ENCODE measurements at regions not wholly inside any gene's neighbourhood (a gene's known extent, or its start where the extent isn't known, plus 50 kb on each side); places are given as distances from the start of the nearest gene placed in this dataset.
"Not testable (repeated sequence)": the region's sequence is repeated elsewhere in the genome, so short reads cannot be mapped to it uniquely, and the experiment has no call there.

DNA sequence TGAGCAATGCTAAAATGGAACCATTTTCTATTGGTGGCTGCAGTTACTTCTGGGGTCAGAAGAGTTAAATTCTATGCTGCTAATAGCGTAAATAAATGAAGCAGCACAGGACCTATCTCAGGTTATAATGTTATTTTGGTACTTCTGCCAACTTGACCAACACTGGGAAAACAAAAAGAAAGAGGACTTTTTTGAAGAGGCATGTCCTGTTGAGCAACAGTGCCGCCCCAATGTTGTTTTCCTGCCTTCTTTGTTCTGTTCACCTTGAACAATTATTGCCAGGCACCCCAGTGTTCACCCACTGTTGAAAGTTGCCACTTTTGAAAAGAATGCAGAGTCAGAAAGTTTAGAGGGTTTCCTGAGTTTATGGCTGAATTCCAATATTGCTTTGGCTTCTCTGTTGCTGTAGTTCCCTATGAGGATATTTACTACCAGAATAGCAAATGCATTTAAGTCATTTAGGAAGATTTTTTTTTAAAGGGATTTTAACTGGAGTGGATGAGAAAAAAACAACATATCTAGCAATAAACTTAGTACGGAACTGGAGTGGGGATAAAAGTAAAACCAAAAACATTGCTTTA lies 679.0 kb upstream of the DPPA4 start:
- DNase-seq: no peak

- DNase-seq: no peak
Observed at GRCh38 chr3:110017304-110017703, 680.0 kb upstream of the DPPA4 start.

DNA sequence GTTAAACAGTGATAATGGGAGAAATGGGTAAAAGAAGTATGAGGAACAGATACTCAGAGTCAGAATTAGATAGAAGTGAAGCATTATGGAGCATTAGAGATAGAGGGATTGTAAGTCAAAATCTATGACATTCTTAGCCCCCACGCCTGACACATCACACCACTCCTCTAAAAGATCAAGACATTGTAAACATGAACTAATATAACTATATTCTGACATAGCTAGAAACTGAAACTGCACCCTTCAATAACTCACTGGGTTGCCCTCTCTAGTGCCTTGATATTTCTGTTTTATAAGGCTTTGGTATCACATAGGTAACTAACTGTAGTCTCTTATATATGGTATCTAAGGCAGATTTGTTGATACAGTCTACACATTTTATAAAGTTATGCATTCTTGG lies 684.3 kb upstream of the DPPA4 start:
- no peak for DNase-seq

DNA sequence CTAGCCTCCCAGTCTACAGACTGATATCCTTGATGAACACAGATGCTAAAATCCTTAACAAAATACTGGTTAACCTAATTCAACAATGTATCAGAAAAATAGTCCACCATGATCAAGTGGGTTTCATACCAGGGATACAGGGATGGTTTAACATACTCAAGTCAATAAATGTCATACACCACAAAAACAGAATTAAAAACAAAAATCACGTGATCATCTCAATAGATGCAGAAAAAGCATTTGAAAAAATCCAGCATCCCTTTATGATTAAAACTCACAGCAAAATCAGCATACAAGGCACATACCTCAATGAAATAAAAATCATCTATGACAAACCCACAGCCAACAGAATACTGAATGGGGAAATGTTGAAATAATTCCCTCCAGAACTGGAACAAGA lies 685.7 kb upstream of the DPPA4 start:
- DNase-seq: not testable (repeated sequence)

- no peak for DNase-seq
Observed at GRCh38 chr3:110026421-110026820, 689.1 kb upstream of the DPPA4 start.

GRCh38 chr3:110027446-110028080 lies 690.2 kb upstream of the DPPA4 start:
- DNase-seq: no peak

GRCh38 chr3:110031975-110032374 lies 694.6 kb upstream of the DPPA4 start:
- DNase-seq: no peak

DNA sequence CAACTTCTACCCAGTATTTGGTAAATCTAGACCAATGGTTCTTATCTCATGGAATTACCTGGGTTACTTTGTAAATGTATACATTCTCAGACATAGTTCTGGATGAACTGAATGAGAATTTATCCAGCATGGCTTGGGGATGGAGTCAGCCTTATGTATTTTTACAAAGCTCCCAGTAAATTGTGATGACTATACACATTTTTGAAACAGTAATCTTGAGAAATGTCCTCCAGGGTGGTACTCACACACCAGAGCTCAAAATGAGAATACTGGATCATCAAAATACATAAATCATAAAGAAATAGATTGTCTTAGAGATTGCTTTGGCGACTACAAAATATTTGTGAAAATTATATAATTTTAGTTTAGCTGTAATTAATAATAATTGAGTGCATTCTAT lies 722.1 kb upstream of the DPPA4 start:
- no peak for DNase-seq

- DNase-seq: no peak
Observed at GRCh38 chr3:110062716-110063115, 725.4 kb upstream of the DPPA4 start.

GRCh38 chr3:110063178-110063577 lies 725.8 kb upstream of the DPPA4 start:
- no peak for DNase-seq

GRCh38 chr3:110066206-110066605 lies 728.9 kb upstream of the DPPA4 start:
- no peak for DNase-seq

DNA sequence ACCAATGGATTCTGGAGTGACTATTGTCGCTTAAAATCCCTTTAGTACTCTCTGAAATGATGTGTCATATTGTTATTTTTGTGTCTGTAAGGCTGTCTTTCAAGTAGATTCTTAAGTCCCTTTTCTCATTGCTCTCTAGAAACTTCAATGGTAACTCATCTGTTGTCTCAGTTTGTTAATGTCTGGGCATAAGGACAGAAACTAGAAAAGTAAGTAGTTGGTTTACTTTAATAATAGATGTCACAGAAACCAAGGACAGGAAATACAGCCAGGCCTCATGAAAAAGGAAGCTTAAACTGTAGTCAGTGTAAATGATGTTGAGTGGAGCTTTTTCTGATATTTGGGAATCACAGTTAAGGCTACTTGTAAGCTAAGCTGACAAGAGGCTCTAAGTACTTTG lies 730.2 kb upstream of the DPPA4 start:
- no peak for DNase-seq

GRCh38 chr3:110069761-110070160 lies 732.4 kb upstream of the DPPA4 start:
- no peak for DNase-seq

DNA sequence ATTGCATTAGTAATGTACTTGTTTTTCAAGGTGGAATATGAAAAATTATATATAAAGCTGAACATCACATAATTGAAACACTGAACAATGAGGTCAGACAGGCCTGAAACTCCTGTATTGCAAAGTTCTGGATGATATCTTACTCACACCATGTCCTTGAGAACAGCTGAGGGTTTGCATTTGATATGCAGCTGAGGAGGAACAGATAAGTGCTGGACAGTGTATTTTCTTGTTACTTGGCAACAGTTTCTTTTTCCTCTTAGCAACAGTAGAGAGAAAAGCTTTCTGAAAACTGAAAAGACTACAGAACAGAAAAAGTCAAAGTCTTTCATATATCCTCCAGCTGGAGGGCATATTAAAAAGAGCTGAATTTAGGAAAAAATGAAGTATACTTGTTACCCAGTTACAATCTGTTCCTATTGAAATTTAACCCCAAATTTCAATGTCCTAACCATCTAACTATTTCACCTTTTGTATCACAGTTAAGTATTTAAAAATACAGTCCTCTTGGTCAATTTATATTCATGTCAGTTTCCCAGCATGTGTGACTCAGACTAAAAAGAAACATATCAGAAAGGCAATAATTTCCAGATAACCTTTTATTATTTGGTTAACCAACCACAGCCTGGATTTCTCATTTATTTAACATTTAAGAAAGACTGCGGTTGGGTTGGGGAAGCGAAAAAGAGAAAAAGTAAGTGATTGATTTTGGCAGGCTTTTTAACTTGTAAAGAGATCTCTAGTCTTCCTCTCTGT lies 733.0 kb upstream of the DPPA4 start:
- DNase-seq: no peak

- DNase-seq: no peak
Observed at GRCh38 chr3:110074095-110074494, 736.7 kb upstream of the DPPA4 start.

GRCh38 chr3:110077093-110077492 lies 739.7 kb upstream of the DPPA4 start:
- DNase-seq: no peak

DNA sequence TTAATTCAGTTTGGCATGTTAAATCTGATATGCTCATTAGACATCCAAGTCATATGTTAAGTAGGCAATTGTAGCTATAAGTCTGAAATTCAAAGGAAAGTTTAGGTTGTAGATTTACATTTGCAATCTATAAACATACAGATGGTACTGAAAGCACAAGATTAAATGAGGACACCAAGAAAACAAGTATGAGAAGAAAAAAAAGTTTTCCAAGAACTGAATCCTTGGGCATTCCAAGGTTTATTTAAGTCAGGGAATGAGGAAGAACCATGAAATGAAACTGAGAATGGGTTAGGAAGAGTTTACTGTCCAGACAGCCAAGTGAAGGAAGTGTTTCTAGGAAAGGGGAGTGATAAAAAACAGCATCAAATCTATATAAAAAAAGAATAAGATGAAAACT lies 756.1 kb upstream of the DPPA4 start:
- no peak for DNase-seq

DNA sequence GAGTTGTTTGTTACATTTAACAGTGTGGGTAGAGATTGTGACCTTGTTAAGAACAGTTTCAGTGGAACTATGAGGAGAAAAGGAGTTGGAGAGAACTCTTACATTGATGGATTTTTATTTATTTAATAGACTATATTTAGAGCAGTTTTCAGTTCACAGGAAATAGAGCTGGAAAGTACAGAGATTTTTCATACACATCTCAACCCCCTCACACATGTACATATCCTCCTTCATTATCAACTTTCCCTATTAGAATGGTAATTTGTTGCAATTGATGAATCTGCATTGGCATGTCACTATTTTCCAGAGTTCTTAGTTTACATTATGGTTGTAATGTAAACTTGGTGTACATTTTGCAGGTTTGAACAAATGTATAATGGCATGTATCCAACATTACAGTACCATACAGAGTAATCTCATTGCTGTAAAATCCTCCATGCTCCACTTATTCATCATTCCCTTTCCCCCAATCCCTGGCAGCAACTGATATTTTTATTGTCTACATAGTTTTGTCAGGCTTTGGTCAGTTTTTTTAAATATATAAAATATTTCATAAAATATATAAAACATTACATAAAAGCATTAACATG lies 756.6 kb upstream of the DPPA4 start:
- DNase-seq: no peak

GRCh38 chr3:110099711-110100110 lies 762.4 kb upstream of the DPPA4 start:
- DNase-seq: no peak

- DNase-seq: no peak
Observed at GRCh38 chr3:110101361-110101760, 764.0 kb upstream of the DPPA4 start.

DNA sequence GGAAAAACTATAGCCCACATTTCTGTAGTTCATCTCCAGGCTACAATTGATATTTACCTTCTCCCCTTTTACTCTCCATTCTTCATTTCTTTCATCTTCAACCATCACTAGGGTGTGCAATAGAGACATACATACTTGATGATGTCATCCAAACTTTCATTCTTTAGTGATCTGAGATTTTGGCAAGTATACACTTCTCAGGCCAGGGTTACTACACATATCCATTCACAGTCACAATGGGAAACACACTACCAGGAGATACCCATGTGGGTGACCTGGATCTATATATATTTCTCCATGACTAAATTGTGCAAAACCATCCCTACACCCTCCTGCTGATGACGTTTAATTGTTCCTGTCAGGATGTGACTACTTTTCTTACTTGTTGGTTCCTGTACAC lies 769.5 kb upstream of the DPPA4 start:
- no peak for DNase-seq

- DNase-seq: no peak
Observed at GRCh38 chr3:110123946-110124345, 786.6 kb upstream of the DPPA4 start.

DNA sequence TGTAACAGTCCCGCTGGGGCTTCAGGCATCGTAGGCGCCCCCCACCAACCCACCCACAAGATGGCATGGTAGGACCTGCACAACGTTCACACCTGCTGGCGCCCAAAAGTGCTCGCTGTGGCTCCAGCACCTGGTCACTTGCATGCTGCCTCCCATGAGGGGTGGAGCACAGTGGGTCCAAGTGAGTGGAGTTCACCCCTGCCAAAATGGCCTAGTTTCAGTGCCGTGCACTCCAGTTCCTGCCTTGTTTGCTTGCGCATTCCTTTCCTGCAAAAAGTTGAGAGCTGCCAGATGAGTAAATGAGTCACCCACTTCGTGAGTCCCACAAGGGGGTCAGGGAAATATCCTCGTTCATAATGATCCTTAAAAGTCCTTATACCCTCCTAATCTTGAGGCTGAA lies 788.7 kb upstream of the DPPA4 start:
- DNase-seq: no peak

DNA sequence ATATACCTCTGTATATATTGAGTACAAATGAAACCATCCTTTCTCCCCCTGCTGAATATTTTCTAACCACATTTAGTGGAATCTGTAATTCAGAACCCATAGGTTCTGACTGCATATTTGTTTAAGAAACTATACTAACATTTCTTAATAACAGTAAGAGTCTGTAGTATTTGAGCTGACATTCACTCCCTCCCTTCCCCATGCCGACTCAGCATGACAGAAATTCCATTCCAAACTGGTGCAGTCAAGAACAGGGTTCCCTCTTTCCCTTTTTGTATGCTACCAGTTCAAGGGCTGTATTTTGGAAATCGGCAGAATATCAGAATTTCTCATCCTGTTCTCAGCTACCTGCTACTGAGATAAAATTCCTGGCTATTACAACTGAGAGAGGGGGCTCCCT lies 796.6 kb upstream of the DPPA4 start:
- no peak for DNase-seq

Data from retina (tissue), 1 donor.